GM21515 (cell line): ENCODE measurements at regions not wholly inside any gene's neighbourhood (a gene's known extent, or its start where the extent isn't known, plus 50 kb on each side); places are given as distances from the start of the nearest gene placed in this dataset.
"Not testable (repeated sequence)": the region's sequence is repeated elsewhere in the genome, so short reads cannot be mapped to it uniquely, and the experiment has no call there.

Experiments
- ATAC-seq: cut with Tn5 transposase; IDR thresholded peaks from one replicate; pipeline ENCODE4 v1.9.1; 2021; ENCODE audit not compliant: unreplicated experiment

GRCh38 chr4:53720776-53721175 lies 129.5 kb upstream of the LNX1 start:
- no peak for ATAC-seq

GRCh38 chr4:53717064-53717549 lies 125.8 kb upstream of the LNX1 start:
- no peak for ATAC-seq

GRCh38 chr4:53716471-53717063 lies 125.3 kb upstream of the LNX1 start:
- no peak for ATAC-seq

- ATAC-seq: no peak
Measured at GRCh38 chr4:53716011-53716410, 124.7 kb upstream of the LNX1 start.

GRCh38 chr4:53714236-53715140 lies 123.2 kb upstream of the LNX1 start:
- no peak for ATAC-seq

DNA sequence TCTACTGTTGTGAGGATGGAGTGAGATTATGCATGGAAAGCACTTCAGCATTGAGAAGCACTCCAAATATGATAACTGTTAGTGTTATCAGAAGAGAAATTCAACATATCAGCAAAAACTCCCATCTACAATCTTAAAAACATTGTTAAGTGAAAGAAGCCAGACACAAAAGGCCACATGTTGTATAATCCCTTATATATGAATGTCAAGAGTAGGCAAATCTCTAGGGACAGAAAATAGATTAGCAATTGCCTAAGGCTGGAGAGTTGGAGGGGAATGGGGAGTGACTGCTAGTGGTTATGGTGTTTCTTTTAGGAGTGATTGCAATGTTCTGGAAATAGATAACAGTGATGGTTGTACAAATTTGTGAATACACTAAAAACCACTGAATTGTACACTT lies 122.5 kb upstream of the LNX1 start:
- no peak for ATAC-seq

DNA sequence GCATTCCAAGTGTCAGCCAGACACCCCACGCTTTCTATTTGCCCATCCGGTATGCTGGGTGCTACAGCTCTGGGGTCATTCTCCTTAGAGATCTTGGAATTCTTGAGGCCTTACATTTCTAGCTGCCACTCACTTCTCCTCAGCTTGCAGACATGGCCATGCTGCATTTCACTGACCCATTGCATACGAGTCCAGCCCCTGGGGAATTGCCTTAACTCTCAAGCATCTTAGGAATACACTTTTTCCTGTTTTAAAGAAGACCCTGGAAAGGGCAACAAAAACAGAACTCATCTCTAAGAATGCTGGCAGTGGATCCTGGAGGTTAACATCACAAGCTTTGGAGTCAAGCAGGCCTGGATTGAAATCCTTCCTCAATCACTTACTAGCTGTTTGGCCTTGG lies 122.0 kb upstream of the LNX1 start:
- no peak for ATAC-seq

- no peak for ATAC-seq
Measured at GRCh38 chr4:53712408-53713020, 121.2 kb upstream of the LNX1 start.

DNA sequence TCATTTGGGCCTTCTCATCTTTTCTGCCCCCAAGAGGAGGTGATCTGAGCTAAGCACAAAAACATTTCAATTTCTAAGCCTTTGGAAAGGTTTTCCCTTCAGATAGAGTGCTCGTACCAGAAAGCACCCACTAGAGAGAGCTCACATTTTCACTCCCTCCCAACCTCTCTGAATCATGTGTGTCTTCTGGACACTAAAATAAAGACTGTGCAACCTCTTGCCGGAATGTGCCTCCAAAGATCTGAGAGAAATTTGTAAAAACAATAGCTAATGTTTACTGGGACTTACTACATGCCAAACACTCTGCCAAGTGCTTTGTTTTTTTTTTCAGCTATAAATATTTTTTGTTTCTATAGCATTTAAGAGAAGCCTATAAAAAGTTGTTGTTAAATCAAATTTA lies 120.6 kb upstream of the LNX1 start:
- no peak for ATAC-seq

GRCh38 chr4:53709693-53710092 lies 118.4 kb upstream of the LNX1 start:
- no peak for ATAC-seq

GRCh38 chr4:53707491-53707890 lies 116.2 kb upstream of the LNX1 start:
- ATAC-seq: no peak

- peak; percentile 30 for ATAC-seq
Measured at GRCh38 chr4:53706422-53707032, 115.2 kb upstream of the LNX1 start.

DNA sequence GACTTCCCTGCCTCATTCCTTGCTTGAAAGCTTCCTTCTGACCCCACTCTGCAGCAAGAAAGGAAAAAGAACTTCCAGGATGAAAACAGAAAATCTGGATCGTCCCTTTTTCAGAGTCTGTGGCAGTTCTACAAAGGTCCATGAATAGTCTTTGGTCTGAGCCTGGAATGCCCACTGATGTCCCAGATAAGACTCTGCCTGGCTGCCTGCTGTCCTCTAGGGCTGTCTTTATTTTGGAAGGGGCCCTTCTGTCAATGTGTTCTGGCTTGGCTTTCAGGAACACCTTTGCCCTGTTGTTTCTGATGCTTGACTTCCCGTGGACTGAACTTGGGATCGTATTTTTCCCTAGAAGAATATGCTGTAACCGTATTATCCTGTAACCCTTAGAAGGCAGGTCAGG lies 114.7 kb upstream of the LNX1 start:
- ATAC-seq: no peak

DNA sequence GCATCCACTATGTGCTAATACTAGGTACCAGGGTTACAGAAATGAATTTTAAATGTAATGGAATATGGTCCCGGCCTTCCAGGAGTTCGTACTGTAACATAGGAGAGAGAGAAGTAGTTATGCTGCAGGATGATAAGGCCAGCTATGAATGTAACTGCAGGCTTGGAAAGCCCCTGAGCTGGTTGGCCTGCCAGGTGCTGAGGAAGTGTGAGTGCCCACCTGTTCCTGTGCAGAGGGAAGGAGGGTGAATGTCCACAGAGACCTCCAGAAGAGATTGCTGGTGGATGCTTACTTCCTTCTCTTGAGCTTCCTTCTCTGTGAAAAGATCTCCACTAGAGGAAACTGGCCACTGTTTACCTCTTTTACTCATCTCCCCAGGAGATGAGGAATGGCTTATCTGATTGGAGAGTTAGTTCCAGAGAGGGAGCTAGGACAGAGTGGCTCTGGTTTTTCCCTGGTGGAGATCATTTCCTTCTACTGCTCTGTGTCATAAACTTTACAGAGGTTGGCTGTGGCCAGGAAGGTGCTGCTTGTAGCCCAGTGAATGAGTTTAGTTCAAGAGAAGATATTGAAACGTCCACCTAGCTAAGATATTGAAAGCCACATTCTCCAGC lies 114.0 kb upstream of the LNX1 start:
- no peak for ATAC-seq

DNA sequence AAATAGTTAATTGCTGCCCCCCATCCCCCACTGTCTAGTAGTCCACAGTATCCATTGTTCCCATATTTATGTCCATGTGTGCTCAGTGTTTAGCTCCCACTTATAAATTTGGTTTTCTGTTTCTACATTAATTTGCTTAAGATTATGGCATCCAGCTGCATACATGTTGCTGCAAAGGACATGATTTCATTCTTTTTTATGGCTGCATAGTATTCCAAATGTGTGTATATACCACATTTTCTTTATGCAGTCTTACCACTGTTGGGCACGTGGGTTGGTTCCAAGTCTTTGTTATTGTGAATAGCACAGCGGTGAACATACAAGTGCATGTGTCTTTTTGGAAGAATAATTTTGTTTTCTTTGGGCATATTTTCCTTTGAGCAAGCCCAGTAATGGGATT lies 113.0 kb upstream of the LNX1 start:
- no peak for ATAC-seq

GRCh38 chr4:53703267-53703655 lies 112.0 kb upstream of the LNX1 start:
- ATAC-seq: no peak

GRCh38 chr4:53702334-53703266 lies 111.3 kb upstream of the LNX1 start:
- ATAC-seq: peak; percentile 84

GRCh38 chr4:53701260-53701659 lies 110.0 kb upstream of the LNX1 start:
- not testable (repeated sequence) for ATAC-seq

- not testable (repeated sequence) for ATAC-seq
Measured at GRCh38 chr4:53699310-53699709, 108.0 kb upstream of the LNX1 start.
